ENCODE measurements at regions not wholly inside any gene's neighbourhood (a gene's known extent, or its start where the extent isn't known, plus 50 kb on each side); places are given as distances from the start of the nearest gene placed in this dataset.

DNA sequence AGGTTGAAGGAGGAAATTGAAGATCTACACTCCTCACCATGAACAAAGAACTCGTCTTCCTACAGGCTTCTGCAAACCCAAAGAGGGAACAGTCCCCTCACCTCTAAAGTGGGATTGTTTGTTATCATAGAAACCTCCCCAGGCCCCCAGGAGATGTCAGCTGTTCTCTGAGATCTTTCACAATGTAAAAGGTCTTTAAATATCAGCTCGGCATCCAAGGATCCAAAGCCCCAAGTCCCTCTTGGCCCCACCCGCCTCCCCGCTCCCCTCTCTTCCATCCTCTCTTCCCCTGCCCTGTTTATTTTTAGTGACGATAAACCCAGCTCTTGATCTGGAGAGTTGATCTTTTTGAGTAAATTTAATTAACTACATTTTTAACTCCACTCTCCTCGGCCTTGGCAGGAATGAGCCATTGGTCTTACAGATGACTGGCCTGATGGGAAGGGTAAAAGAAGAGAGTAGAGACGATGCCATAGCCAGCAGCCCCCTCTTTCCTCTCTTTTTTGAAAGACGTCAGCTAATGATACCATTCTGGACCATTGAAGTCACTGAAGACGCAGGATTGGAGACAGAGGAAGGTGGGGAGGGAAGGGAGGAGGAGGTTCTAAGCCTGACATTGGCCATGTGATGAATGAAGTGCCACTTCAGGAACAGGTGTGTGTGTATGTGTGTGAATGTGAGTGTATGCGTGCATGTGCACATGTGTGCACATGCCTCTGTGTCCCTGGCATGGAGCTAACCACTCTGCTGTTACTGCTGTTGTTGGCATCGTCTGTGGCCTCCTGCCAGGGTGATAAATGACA is 521.8 kb downstream of the NTRK3 start:
- peaks cover 0 to 6% (median 0%) of the 10 kb centered on the region in 6 donors for H3K4me1 ChIP-seq
- H3K36me3 ChIP-seq = no peaks in the 10 kb centered on the region
- H3K4me3 ChIP-seq = no peak overlapping the region
- no peaks in the 10 kb centered on the region for H3K9me3 ChIP-seq
- H3K27ac ChIP-seq = no peak overlapping the region
- intact Hi-C loops (cut with DNase I; ENCODE audit: low total_unique reads) = no loop called here
- 75 to 83% (median 79%) methylated on average over 11 of the region's 11 CpGs for WGBS, 5 donors
- no peak for TF ChIP-seq POLR2AphosphoS5 (IDR thresholded peaks at IDR 0.05)
- TF ChIP-seq, protein P1, sequence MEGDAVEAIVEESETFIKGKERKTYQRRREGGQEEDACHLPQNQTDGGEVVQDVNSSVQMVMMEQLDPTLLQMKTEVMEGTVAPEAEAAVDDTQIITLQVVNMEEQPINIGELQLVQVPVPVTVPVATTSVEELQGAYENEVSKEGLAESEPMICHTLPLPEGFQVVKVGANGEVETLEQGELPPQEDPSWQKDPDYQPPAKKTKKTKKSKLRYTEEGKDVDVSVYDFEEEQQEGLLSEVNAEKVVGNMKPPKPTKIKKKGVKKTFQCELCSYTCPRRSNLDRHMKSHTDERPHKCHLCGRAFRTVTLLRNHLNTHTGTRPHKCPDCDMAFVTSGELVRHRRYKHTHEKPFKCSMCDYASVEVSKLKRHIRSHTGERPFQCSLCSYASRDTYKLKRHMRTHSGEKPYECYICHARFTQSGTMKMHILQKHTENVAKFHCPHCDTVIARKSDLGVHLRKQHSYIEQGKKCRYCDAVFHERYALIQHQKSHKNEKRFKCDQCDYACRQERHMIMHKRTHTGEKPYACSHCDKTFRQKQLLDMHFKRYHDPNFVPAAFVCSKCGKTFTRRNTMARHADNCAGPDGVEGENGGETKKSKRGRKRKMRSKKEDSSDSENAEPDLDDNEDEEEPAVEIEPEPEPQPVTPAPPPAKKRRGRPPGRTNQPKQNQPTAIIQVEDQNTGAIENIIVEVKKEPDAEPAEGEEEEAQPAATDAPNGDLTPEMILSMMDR (IDR thresholded peaks at IDR 0.05 in 8 of 11, conservative IDR thresholded peaks at IDR 0.05 in 3 of 11) = no peak
- no peak for TF ChIP-seq POLR2A (IDR thresholded peaks at IDR 0.05)
- DNase-seq = no peak
- no peaks in the 10 kb centered on the region for H3K27me3 ChIP-seq (replicated peaks in 1 of 7)

DNA sequence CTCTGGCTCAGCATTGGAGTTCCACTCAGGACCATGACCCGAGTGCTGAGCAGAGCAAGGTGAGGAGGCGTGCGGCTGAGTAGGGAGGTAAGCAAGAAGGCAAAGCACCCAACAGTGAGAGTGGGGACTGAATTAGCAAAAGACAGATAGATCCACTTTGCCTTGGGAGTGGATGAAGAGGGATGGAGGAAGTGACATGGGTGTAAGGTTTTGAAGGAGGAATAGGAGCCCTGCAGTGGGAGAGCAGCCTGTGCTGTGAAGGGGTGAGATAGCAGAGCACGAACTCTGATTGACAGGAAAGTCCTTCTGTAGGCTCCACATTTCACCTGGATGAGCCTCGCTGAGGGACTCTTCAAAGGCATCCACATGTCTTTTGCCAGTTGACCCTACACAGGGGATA is 522.6 kb downstream of the NTRK3 start:
- TF ChIP-seq POLR2AphosphoS5 (IDR thresholded peaks at IDR 0.05) (no peak), POLR2A (IDR thresholded peaks at IDR 0.05) (no peak)
- TF ChIP-seq, protein P1 (IDR thresholded peaks at IDR 0.05 in 8 of 11, conservative IDR thresholded peaks at IDR 0.05 in 3 of 11) = no peak
- intact Hi-C loops (cut with DNase I; ENCODE audit: low total_unique reads) = no loop called here
- peaks cover 0 to 6% (median 0%) of the 10 kb centered on the region in 6 donors for H3K4me1 ChIP-seq
- no peaks in the 10 kb centered on the region for H3K9me3 ChIP-seq
- WGBS, 5 donors = 84 to 94% (median 85%) methylated on average over 5 of the region's 5 CpGs
- H3K36me3 ChIP-seq = no peaks in the 10 kb centered on the region
- H3K4me3 ChIP-seq = no peak overlapping the region
- DNase-seq = no peak
- no peak overlapping the region for H3K27ac ChIP-seq
- H3K27me3 ChIP-seq (replicated peaks in 1 of 7) = no peaks in the 10 kb centered on the region

DNA sequence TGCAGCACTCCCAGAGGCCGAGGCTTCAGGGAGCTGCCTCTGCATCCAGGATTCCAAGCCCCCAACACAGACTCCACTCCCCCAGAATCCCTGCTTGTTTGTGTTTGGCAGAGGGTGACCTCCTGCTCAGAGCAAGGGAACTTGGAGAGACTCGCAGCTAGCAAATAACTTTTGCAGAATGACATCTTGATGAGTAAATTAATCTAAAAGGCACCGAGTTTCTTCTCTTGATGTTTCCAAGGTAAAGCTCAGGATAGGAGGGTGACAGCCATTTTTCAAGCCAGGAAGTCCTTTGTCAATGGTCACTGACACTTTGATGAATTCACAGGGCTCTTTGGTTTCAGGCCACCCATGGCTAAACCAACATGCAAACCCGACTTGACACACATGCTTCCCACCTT is 523.0 kb downstream of the NTRK3 start:
- intact Hi-C loops (cut with DNase I; ENCODE audit: low total_unique reads) = no loop called here
- no peak overlapping the region for H3K27ac ChIP-seq
- TF ChIP-seq, protein P1 (IDR thresholded peaks at IDR 0.05 in 8 of 11, conservative IDR thresholded peaks at IDR 0.05 in 3 of 11) = no peak
- no peak for TF ChIP-seq POLR2AphosphoS5 (IDR thresholded peaks at IDR 0.05)
- no peak for TF ChIP-seq POLR2A (IDR thresholded peaks at IDR 0.05)
- no peaks in the 10 kb centered on the region for H3K36me3 ChIP-seq
- H3K9me3 ChIP-seq = no peaks in the 10 kb centered on the region
- no peak for DNase-seq
- WGBS, 5 donors = 48 to 63% (median 57%) methylated on average over 4 of the region's 4 CpGs
- H3K4me1 ChIP-seq = peaks cover 0 to 6% (median 0%) of the 10 kb centered on the region in 6 donors
- no peak overlapping the region for H3K4me3 ChIP-seq
- no peaks in the 10 kb centered on the region for H3K27me3 ChIP-seq (replicated peaks in 1 of 7)

DNA sequence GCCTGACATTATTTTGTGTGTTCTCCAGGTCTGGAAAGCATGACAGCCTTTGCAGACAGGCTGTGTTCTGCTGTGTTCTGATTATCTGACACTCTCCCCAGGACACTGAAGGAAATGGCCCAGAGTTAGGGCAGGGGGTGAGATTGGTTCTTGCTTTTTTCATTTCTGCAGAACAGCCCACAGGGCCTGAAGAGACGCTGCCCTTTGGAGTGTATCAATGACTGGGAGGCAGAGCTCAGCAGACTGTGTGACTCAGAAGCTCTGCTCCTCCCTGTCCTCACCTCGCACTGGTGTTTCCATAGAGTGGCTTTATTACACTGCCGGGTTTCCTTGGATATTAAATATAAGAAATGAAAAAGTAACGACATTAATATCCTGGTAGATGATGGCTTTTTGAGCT is 523.6 kb downstream of the NTRK3 start:
- intact Hi-C loops (cut with DNase I; ENCODE audit: low total_unique reads) = no loop called here
- no peak for DNase-seq
- 70 to 82% (median 81%) methylated on average over 4 of the region's 4 CpGs for WGBS, 5 donors
- no peaks in the 10 kb centered on the region for H3K36me3 ChIP-seq
- peaks cover 0 to 6% (median 0%) of the 10 kb centered on the region in 6 donors for H3K4me1 ChIP-seq
- no peaks in the 10 kb centered on the region for H3K9me3 ChIP-seq
- no peak overlapping the region for H3K27ac ChIP-seq
- H3K27me3 ChIP-seq (replicated peaks in 1 of 7) = no peaks in the 10 kb centered on the region
- TF ChIP-seq POLR2A (IDR thresholded peaks at IDR 0.05) = no peak
- TF ChIP-seq, protein P1 (IDR thresholded peaks at IDR 0.05 in 8 of 11, conservative IDR thresholded peaks at IDR 0.05 in 3 of 11) = no peak
- no peak for TF ChIP-seq POLR2AphosphoS5 (IDR thresholded peaks at IDR 0.05)
- no peak overlapping the region for H3K4me3 ChIP-seq
